ENCODE measurements at regions not wholly inside any gene's neighbourhood (a gene's known extent, or its start where the extent isn't known, plus 50 kb on each side); places are given as distances from the start of the nearest gene placed in this dataset.
"Not testable (repeated sequence)": the region's sequence is repeated elsewhere in the genome, so short reads cannot be mapped to it uniquely, and the experiment has no call there.

DNA sequence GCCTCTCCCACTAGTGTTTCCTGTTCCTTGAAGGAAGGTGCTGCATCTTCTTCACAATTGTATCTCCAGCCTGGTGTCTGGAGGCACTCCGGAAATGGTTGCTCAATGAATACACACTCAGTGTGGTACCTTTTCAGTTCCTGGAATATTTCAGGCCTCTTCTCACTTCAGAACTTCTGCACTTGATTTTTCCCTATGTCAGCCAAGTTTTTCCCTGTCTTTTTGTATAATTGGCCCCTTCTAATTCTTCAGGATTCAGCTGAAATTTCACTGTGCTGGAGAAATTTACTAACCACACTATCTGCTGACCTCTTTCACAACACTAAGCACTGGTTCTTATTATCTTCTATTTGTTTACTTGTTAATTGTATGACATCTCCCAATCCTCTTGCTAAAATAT is 61.2 kb upstream of the MAP10 start:
- peaks cover 5% of the 10 kb centered on the region for H3K36me3 Mint-ChIP-seq (ENCODE audit: insufficient read depth, unreplicated experiment)
- intact Hi-C loops (cut with micrococcal nuclease): no loop called here
- POLR2A ChIA-PET: interaction anchor here (0.6 to 1.0 kb wide), 2 partner anchors 24 to 32 kb away, joined by 3 read pairs; no protein-coding TSS in a partner anchor
- DNase-seq (ENCODE audit: unreplicated experiment): no peak
- H3K27me3 Mint-ChIP-seq (ENCODE audit: insufficient read depth, unreplicated experiment): no peaks in the 10 kb centered on the region
- no peak overlapping the region for H3K27ac Mint-ChIP-seq (ENCODE audit: low read depth, unreplicated experiment)
- TF ChIP-seq, protein P1, sequence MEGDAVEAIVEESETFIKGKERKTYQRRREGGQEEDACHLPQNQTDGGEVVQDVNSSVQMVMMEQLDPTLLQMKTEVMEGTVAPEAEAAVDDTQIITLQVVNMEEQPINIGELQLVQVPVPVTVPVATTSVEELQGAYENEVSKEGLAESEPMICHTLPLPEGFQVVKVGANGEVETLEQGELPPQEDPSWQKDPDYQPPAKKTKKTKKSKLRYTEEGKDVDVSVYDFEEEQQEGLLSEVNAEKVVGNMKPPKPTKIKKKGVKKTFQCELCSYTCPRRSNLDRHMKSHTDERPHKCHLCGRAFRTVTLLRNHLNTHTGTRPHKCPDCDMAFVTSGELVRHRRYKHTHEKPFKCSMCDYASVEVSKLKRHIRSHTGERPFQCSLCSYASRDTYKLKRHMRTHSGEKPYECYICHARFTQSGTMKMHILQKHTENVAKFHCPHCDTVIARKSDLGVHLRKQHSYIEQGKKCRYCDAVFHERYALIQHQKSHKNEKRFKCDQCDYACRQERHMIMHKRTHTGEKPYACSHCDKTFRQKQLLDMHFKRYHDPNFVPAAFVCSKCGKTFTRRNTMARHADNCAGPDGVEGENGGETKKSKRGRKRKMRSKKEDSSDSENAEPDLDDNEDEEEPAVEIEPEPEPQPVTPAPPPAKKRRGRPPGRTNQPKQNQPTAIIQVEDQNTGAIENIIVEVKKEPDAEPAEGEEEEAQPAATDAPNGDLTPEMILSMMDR (IDR thresholded peaks at IDR 0.05; ENCODE audit: unreplicated experiment): no peak
- peaks cover 19% of the 10 kb centered on the region for H3K9me3 Mint-ChIP-seq (ENCODE audit: unreplicated experiment)
- H3K4me1 Mint-ChIP-seq (ENCODE audit: insufficient read depth, unreplicated experiment): peaks cover 8% of the 10 kb centered on the region
- no TSS peak for BruUV-seq (replicated peaks)
- no peak overlapping the region for H3K4me3 Mint-ChIP-seq (ENCODE audit: unreplicated experiment)
- CTCF ChIA-PET: interaction anchor here (0.7 kb wide), 1 partner anchor 160 kb away, joined by 3 read pairs; no protein-coding TSS in a partner anchor

DNA sequence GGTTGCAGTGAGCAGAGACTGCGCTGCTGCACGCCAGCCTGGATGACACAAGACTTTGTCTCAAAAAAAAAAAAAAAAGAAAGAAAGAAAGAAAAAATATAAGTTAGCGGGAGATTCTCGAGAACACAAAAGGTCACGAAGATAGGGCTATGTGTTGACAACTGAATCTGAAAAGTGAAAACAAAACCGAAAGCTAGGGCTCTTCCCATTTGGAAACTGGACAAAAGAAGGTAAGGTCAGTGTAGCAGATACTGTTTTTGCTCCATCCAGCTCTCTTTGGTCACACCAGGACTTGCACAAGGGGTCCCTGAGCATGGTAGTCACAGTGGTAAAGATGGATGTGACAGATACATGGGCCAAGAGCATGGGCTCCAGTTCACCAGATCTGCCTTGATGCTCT is 60.4 kb upstream of the MAP10 start:
- ChIA-PET CTCF (interaction anchor here (0.7 kb wide), 1 partner anchor 159 kb away, joined by 3 read pairs; no protein-coding TSS in a partner anchor), POLR2A (interaction anchor here (0.6 kb wide), 1 partner anchor 33 kb away, joined by 3 read pairs; no protein-coding TSS in a partner anchor)
- peaks cover 8% of the 10 kb centered on the region for H3K4me1 Mint-ChIP-seq (ENCODE audit: insufficient read depth, unreplicated experiment)
- peaks cover 26% of the 10 kb centered on the region for H3K9me3 Mint-ChIP-seq (ENCODE audit: unreplicated experiment)
- TF ChIP-seq, protein P1 (IDR thresholded peaks at IDR 0.05; ENCODE audit: unreplicated experiment): no peak
- H3K36me3 Mint-ChIP-seq (ENCODE audit: insufficient read depth, unreplicated experiment): peaks cover 5% of the 10 kb centered on the region
- H3K27ac Mint-ChIP-seq (ENCODE audit: low read depth, unreplicated experiment): no peak overlapping the region
- H3K4me3 Mint-ChIP-seq (ENCODE audit: unreplicated experiment): no peak overlapping the region
- H3K27me3 Mint-ChIP-seq (ENCODE audit: insufficient read depth, unreplicated experiment): no peaks in the 10 kb centered on the region
- BruUV-seq (replicated peaks): no TSS peak
- no peak for DNase-seq (ENCODE audit: unreplicated experiment)
- intact Hi-C loops (cut with micrococcal nuclease): no loop called here

DNA sequence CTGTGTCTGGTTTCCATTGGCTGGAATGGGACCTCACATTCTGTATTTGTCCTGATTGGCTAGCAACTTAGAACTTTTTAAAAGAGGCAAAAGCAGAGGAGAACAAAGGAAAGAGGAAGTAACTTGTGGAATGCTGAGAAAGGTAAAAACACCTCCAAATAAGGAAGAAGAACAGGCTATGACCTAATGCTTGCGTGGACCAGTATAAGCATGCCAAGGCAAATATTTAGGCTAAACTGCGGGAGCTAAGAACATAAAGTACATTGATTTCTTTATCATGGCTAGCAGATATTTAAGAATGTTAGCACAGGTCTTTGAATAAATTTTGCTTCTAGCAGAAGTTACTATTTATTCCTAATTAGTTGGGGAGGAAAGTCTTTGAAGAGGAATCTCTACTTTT is 59.5 kb upstream of the MAP10 start:
- BruUV-seq (replicated peaks); POLR2A ChIA-PET; H3K4me1 Mint-ChIP-seq (ENCODE audit: insufficient read depth, unreplicated experiment); H3K27me3 Mint-ChIP-seq (ENCODE audit: insufficient read depth, unreplicated experiment); H3K36me3 Mint-ChIP-seq (ENCODE audit: insufficient read depth, unreplicated experiment); H3K4me3 Mint-ChIP-seq (ENCODE audit: unreplicated experiment); CTCF ChIA-PET; intact Hi-C loops (cut with micrococcal nuclease): not testable (repeated sequence)
- peak; percentile 39 for DNase-seq (ENCODE audit: unreplicated experiment)
- Mint-ChIP-seq H3K27ac (ENCODE audit: low read depth, unreplicated experiment) (peak overlapping the region; percentile 70), H3K9me3 (ENCODE audit: unreplicated experiment) (peaks cover 26% of the 10 kb centered on the region)

DNA sequence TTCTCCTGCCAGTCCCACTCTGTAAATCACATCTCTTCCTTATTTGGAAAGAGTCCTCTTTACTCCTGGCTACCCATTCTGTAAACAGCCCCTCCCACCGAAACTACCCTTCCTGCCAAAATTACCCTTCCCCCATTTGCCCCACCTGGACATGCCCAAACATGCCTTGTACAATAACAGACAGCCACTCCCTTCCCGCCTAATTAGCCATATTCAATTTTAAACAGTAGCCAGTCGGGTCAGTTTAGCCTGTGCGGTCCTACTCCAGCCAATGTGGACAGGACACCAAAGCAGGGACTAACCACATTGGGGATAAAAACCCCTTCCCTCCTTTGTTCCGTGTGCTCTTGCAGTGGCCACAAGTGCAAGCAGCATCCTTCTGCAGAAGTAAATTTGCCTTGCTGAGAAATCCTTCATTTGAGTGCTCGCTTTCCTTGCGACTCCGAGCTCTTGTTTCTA is 56.3 kb upstream of the MAP10 start:
- H3K9me3 Mint-ChIP-seq (ENCODE audit: unreplicated experiment): peaks cover 26% of the 10 kb centered on the region
- no peak overlapping the region for H3K4me3 Mint-ChIP-seq (ENCODE audit: unreplicated experiment)
- ChIA-PET CTCF (interaction anchor here (0.6 to 1.0 kb wide), 3 partner anchors 10 to 112 kb away, joined by 3 to 4 read pairs (median 3); no protein-coding TSS in a partner anchor), POLR2A (interaction anchor here (1.0 to 2.1 kb wide), 3 partner anchors 11 to 60 kb away, joined by 3 to 7 read pairs (median 4); no protein-coding TSS in a partner anchor)
- no peak for DNase-seq (ENCODE audit: unreplicated experiment)
- no peak overlapping the region for H3K27ac Mint-ChIP-seq (ENCODE audit: low read depth, unreplicated experiment)
- no TSS peak for BruUV-seq (replicated peaks)
- TF ChIP-seq, protein P1 (IDR thresholded peaks at IDR 0.05; ENCODE audit: unreplicated experiment): no peak
- no peaks in the 10 kb centered on the region for H3K27me3 Mint-ChIP-seq (ENCODE audit: insufficient read depth, unreplicated experiment)
- peaks cover 8% of the 10 kb centered on the region for H3K4me1 Mint-ChIP-seq (ENCODE audit: insufficient read depth, unreplicated experiment)
- peaks cover 5% of the 10 kb centered on the region for H3K36me3 Mint-ChIP-seq (ENCODE audit: insufficient read depth, unreplicated experiment)
- intact Hi-C loops (cut with micrococcal nuclease): no loop called here

All from MCF 10A (cell line).